BLaER1 (cell line): ENCODE measurements at regions not wholly inside any gene's neighbourhood (a gene's known extent, or its start where the extent isn't known, plus 50 kb on each side); places are given as distances from the start of the nearest gene placed in this dataset.

Experiments used
- H3K27ac ChIP-seq: shearing (Covaris generic); formaldehyde crosslinking; 2 replicates; pipeline ENCODE4 v1.8.1; 2022
- H3K27me3 ChIP-seq: shearing (Covaris generic); formaldehyde crosslinking; 2 replicates; pipeline ENCODE4 v1.8.1; 2022
- H3K36me3 ChIP-seq: shearing (Covaris generic); formaldehyde crosslinking; 2 replicates; pipeline ENCODE4 v1.8.1; 2022
- H3K4me1 ChIP-seq: shearing (Covaris generic); formaldehyde crosslinking; 2 replicates; pipeline ENCODE4 v1.8.1; 2022
- H3K4me2 ChIP-seq: shearing (Covaris generic); formaldehyde crosslinking; 2 replicates; pipeline ENCODE4 v1.8.1; 2022
- H3K4me3 ChIP-seq: shearing (Covaris generic); formaldehyde crosslinking; 2 replicates; pipeline ENCODE4 v1.8.1; 2022
- H3K9ac ChIP-seq: shearing (Covaris generic); formaldehyde crosslinking; 2 replicates; pipeline ENCODE4 v1.8.1; 2022
- H3K9me3 ChIP-seq: shearing (Covaris generic); formaldehyde crosslinking; 2 replicates; pipeline ENCODE4 v1.8.1; 2022
- H4K20me1 ChIP-seq: shearing (Covaris generic); formaldehyde crosslinking; 2 replicates; pipeline ENCODE4 v1.8.1; 2022
- Cebpa-rat ChIP-seq: shearing (Covaris generic); IDR thresholded peaks from 2 replicates; pipeline ENCODE4 v1.8.1; 2022

DNA sequence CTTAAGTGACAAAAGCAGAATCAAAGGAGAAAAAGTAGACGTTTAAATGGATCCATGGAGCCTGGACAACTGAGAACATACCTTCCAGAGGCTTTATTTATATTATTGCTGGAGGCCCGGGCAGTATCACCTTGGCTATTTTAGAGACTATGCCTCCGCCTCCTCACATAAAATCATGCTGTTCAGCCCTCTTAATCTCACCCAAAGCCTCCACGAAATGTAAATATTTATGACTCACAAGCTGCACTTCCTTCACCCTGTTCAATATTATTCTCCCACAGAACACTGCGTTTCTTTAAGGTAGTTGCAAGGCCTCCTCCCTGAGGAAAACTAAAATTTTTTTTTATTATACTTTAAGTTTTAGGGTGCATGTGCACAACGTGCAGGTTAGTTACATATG is 478.6 kb upstream of the ACVR2A start:
- Histone ChIP-seq H3K27me3 (no peaks in the 10 kb centered on the region), H4K20me1 (no peaks in the 10 kb centered on the region), H3K27ac (no peak overlapping the region), H3K4me1 (peaks cover 16% of the 10 kb centered on the region), H3K9ac (no peak overlapping the region), H3K9me3 (peaks cover 4% of the 10 kb centered on the region; the same call in 1 of the 2 replicates), H3K4me3 (no peak overlapping the region), H3K36me3 (no peaks in the 10 kb centered on the region), H3K4me2 (no peak overlapping the region)
- TF ChIP-seq Cebpa-rat: no peak

DNA sequence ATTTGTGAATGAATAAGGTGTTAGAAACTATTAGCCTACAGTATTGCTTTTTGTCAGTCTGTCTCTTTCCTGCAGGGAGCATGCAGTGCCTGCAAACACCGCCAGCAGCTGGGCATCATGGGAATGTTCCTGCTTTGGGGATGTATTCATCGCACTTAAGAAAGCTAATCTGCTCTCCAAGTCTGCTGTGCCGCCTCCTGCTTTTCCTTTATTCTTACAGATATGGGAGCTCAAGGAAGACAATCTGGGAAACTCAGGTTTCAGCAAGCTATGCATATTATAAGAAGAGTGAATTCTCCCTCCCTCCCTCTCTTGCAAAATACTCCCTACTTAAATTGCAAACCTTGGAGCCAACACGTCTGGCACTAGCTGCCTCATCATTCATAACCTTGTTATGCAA is 479.2 kb upstream of the ACVR2A start:
- no peak overlapping the region for H3K4me3 ChIP-seq
- no peaks in the 10 kb centered on the region for H4K20me1 ChIP-seq
- peaks cover 4% of the 10 kb centered on the region; the same call in 1 of the 2 replicates for H3K9me3 ChIP-seq
- no peak overlapping the region for H3K9ac ChIP-seq
- H3K27ac ChIP-seq: no peak overlapping the region
- no peaks in the 10 kb centered on the region for H3K27me3 ChIP-seq
- H3K36me3 ChIP-seq: no peaks in the 10 kb centered on the region
- H3K4me1 ChIP-seq: peaks cover 16% of the 10 kb centered on the region
- no peak for TF ChIP-seq Cebpa-rat
- H3K4me2 ChIP-seq: no peak overlapping the region

- H3K9ac ChIP-seq: no peak overlapping the region
- peak overlapping the region; percentile 59 for H3K4me2 ChIP-seq
- H3K27me3 ChIP-seq: no peaks in the 10 kb centered on the region
- TF ChIP-seq Cebpa-rat: no peak
- H3K27ac ChIP-seq: peak overlapping the region; percentile 32; the same call in 1 of the 2 replicates
- H3K4me1 ChIP-seq: peaks cover 16% of the 10 kb centered on the region
- no peaks in the 10 kb centered on the region for H4K20me1 ChIP-seq
- no peaks in the 10 kb centered on the region for H3K36me3 ChIP-seq
- peaks cover 4% of the 10 kb centered on the region; the same call in 1 of the 2 replicates for H3K9me3 ChIP-seq
- no peak overlapping the region for H3K4me3 ChIP-seq
Observed at GRCh38 chr2:147364597-147364996, 480.2 kb upstream of the ACVR2A start.

DNA sequence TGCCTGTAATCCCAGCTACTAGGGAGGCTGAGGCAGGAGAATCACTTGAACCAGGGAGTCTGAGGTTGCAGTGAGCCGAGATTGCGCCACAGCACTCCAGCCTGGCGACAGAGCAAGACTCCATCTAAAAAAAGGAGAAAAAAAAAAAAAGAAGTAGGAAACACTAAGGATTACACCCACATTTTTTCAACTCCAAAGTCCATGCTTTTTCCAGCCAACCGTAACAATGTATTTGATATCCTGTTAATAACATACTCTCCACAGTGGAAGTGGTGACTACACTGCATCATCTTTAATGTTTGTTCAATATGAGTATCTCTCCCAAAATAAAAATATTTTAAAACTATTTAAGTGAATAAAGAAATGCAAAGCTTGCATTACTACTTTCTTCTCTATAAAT is 481.6 kb upstream of the ACVR2A start:
- Histone ChIP-seq H3K4me1 (peaks cover 16% of the 10 kb centered on the region), H3K36me3 (no peaks in the 10 kb centered on the region), H3K9me3 (peaks cover 4% of the 10 kb centered on the region; the same call in 1 of the 2 replicates), H3K9ac (no peak overlapping the region), H3K4me2 (no peak overlapping the region), H4K20me1 (no peaks in the 10 kb centered on the region), H3K27ac (no peak overlapping the region), H3K4me3 (no peak overlapping the region), H3K27me3 (no peaks in the 10 kb centered on the region)
- TF ChIP-seq Cebpa-rat: no peak

- Histone ChIP-seq H3K36me3 (no peaks in the 10 kb centered on the region), H3K27ac (no peak overlapping the region), H3K4me3 (no peak overlapping the region), H4K20me1 (no peaks in the 10 kb centered on the region), H3K4me1 (no peaks in the 10 kb centered on the region), H3K27me3 (no peaks in the 10 kb centered on the region), H3K9ac (no peak overlapping the region), H3K9me3 (no peaks in the 10 kb centered on the region), H3K4me2 (no peak overlapping the region)
- no peak for TF ChIP-seq Cebpa-rat
Observed at GRCh38 chr2:147358375-147358774, 486.5 kb upstream of the ACVR2A start.

DNA sequence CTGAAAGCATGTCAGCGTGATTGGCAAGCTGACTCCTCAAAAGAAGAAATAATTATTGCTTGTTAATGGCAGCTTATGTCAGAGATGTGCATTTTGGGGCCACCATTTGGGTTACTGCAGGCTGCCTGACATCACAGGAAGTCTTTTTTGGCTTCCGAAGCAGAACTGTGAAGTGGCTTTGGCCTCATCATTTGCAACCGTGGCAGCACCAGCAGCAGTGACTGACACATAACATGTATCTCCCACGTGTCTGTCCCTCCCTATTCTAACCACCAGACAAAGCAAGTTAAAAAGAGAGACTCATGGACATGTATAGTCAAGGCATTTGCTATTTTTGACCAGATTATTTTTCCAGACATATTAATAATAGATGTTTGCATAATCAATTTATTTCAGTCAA is 488.7 kb upstream of the ACVR2A start:
- H3K4me2 ChIP-seq: no peak overlapping the region
- no peak for TF ChIP-seq Cebpa-rat
- no peak overlapping the region for H3K27ac ChIP-seq

DNA sequence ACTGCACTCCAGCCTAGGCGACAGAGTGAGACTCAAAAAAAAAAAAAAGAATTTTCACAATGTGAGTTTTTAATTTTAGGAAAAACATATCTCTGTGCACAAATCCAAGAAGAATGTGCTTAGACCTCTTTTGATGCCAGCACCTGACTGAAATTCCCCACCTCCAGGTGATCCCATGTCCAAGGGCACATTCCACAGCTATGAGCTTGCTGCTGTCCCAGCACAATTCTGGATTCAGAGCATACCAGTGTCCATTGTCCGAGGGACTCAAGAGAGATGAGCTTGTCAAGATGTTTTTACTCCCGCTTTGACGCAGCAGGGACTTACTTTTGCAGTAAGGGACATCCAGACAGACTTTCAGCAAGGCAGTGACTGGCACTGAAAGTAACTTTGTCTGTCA is 489.1 kb upstream of the ACVR2A start:
- no peak overlapping the region for H3K27ac ChIP-seq
- H4K20me1 ChIP-seq: no peaks in the 10 kb centered on the region
- no peak overlapping the region for H3K9ac ChIP-seq
- no peak overlapping the region for H3K4me2 ChIP-seq
- H3K36me3 ChIP-seq: no peaks in the 10 kb centered on the region
- H3K27me3 ChIP-seq: no peaks in the 10 kb centered on the region
- no peak overlapping the region for H3K4me3 ChIP-seq
- H3K9me3 ChIP-seq: no peaks in the 10 kb centered on the region
- TF ChIP-seq Cebpa-rat: no peak
- peaks cover 14% of the 10 kb centered on the region; the same call in 1 of the 2 replicates for H3K4me1 ChIP-seq

More for the DNA sequence above, 488.7 kb upstream of the ACVR2A start:
- Histone ChIP-seq H3K4me1 (peaks cover 14% of the 10 kb centered on the region; the same call in 1 of the 2 replicates), H3K4me3 (no peak overlapping the region), H3K27me3 (no peaks in the 10 kb centered on the region), H3K36me3 (no peaks in the 10 kb centered on the region), H3K9me3 (no peaks in the 10 kb centered on the region), H4K20me1 (no peaks in the 10 kb centered on the region), H3K9ac (no peak overlapping the region)

DNA sequence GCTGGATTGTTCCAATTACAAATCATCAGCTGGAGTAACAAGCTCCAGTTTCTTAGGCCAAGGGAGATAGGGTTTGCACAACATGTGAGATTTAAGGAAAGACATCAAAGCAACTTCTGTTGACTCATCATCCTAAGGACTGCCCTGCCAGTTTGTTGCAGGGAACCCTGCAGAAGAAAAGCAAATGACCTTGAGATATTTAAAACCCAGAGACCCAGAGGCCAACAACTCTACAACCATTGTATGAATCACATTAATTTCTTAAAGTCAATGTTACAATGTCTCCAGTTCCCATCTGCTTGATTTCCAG is 491.8 kb upstream of the ACVR2A start:
- H3K4me3 ChIP-seq: no peak overlapping the region
- H3K36me3 ChIP-seq: no peaks in the 10 kb centered on the region
- H3K4me2 ChIP-seq: no peak overlapping the region
- H3K9me3 ChIP-seq: no peaks in the 10 kb centered on the region
- H3K4me1 ChIP-seq: peaks cover 14% of the 10 kb centered on the region; the same call in 1 of the 2 replicates
- H4K20me1 ChIP-seq: no peaks in the 10 kb centered on the region
- H3K9ac ChIP-seq: no peak overlapping the region
- H3K27ac ChIP-seq: no peak overlapping the region
- TF ChIP-seq Cebpa-rat: no peak
- H3K27me3 ChIP-seq: no peaks in the 10 kb centered on the region

DNA sequence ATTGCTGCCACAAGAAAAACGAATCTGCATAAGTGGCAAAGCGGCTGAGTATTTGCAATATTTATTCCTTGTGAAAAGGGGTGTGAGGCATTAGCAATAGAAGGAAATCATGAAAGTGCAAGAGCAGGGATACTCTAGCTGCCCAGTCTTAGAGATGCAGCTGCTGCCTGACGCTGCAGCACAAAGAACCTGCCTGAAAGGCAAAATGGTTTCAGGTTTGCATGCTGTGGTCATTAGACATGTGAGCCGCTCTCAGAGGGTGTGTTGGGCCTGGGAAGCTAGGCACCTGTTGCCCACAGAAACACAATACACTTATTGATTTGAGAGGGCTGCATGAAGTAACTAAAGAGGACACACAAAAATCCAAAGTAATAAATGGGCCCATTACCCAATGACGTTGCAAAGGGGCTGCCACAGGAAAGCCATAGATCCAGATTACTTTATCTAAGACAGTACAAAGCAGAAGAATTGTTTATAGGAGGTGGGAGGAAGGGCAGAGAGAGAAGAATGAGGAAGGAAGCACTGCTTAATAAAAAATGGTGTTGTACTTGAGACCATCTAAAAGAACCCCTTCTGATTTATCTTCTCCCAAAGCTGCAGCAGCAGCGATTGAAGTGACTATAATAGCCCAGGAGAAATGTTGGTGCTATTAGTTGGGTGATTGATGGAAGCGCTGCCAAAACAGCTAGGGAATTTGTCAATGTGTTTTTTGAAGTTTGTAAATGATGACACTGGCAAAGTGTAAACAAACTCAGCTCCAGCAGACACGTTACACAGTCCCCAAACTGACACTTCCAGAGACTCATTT is 492.4 kb upstream of the ACVR2A start:
- TF ChIP-seq Cebpa-rat: no peak
- no peak overlapping the region for H3K4me2 ChIP-seq
- no peaks in the 10 kb centered on the region for H3K27me3 ChIP-seq
- peaks cover 14% of the 10 kb centered on the region; the same call in 1 of the 2 replicates for H3K4me1 ChIP-seq
- H3K36me3 ChIP-seq: no peaks in the 10 kb centered on the region
- H3K9ac ChIP-seq: no peak overlapping the region
- H4K20me1 ChIP-seq: no peaks in the 10 kb centered on the region
- no peaks in the 10 kb centered on the region for H3K9me3 ChIP-seq
- no peak overlapping the region for H3K27ac ChIP-seq
- no peak overlapping the region for H3K4me3 ChIP-seq

DNA sequence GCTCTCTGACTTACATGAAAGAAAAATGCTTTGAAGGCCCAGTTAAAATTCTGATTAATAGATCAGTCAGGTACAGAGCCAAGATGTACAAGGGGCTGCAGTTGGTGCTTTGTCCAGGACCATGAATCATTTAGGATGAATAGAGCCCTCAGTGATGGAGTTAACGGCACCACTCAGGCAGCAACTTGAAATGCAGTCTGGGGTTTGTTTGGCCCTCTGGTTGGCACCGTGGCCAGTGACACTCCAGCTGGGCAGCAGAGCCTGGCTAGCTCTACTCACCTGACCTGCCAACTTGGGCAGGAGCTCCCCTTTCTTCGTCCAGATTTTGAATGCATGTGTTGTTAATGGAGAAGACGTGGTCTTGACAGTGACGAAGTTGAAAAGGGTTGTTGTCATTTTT is 493.0 kb upstream of the ACVR2A start:
- H3K27me3 ChIP-seq: no peaks in the 10 kb centered on the region
- no peak overlapping the region for H3K9ac ChIP-seq
- no peaks in the 10 kb centered on the region for H3K9me3 ChIP-seq
- no peak overlapping the region for H3K4me3 ChIP-seq
- peak overlapping the region; percentile 2 for H3K4me2 ChIP-seq
- TF ChIP-seq Cebpa-rat: no peak
- peaks cover 14% of the 10 kb centered on the region; the same call in 1 of the 2 replicates for H3K4me1 ChIP-seq
- H3K27ac ChIP-seq: no peak overlapping the region
- H4K20me1 ChIP-seq: no peaks in the 10 kb centered on the region
- no peaks in the 10 kb centered on the region for H3K36me3 ChIP-seq
